Liver (tissue), 8 donors: ENCODE measurements at regions not wholly inside any gene's neighbourhood (a gene's known extent, or its start where the extent isn't known, plus 50 kb on each side); places are given as distances from the start of the nearest gene placed in this dataset.

Experiments
- DNase-seq: peaks from one replicate; pipeline ENCODE4 v3.0.0-alpha.2; 2017; ENCODE audit warnings: low spot score
- H3K27ac ChIP-seq, 2 donors: one replicate each; pipeline ENCODE4 v1.7.0; 2013; ENCODE audit warnings: inconsistent platforms in 2 of 2, low read length in 2 of 2, control low read depth in 1 of 2, low read depth in 1 of 2, mild to moderate bottlenecking in 1 of 2
- H3K27me3 ChIP-seq, 4 donors: one replicate each; pipeline versions ENCODE4 v1.6.1 to v1.7.0; 2013; ENCODE audit warnings: low read length in 3 of 4, inconsistent platforms in 1 of 4, mild to moderate bottlenecking in 1 of 4, moderate library complexity in 1 of 4; ENCODE audit not compliant: control insufficient read depth in 4 of 4, insufficient read depth in 4 of 4
- H3K36me3 ChIP-seq, 4 donors: one replicate each; pipeline versions ENCODE4 v1.6.1 to v1.7.0; 2013; ENCODE audit warnings: low read length in 3 of 4, mild to moderate bottlenecking in 3 of 4, low read depth in 1 of 4, moderate library complexity in 1 of 4; ENCODE audit not compliant: control insufficient read depth in 4 of 4, insufficient read depth in 3 of 4
- H3K4me1 ChIP-seq, 4 donors: one replicate each; pipeline versions ENCODE4 v1.6.1 to v1.7.0; 2013; ENCODE audit warnings: low read length in 3 of 4, mild to moderate bottlenecking in 3 of 4, moderate library complexity in 1 of 4; ENCODE audit not compliant: control insufficient read depth in 4 of 4, insufficient read depth in 4 of 4
- H3K4me3 ChIP-seq, 3 donors: one replicate each; pipeline versions ENCODE4 v1.6.1 to v1.7.0; 2013; ENCODE audit warnings: low read length in 3 of 3, control low read depth in 1 of 3, low read depth in 1 of 3, mild to moderate bottlenecking in 1 of 3
- H3K9ac ChIP-seq, 2 donors: one replicate each; pipeline ENCODE4 v1.7.0; 2013; ENCODE audit warnings: low read length in 2 of 2, mild to moderate bottlenecking in 2 of 2, moderate library complexity in 2 of 2, control low read depth in 1 of 2, low read depth in 1 of 2
- H3K9me3 ChIP-seq, 4 donors: one replicate each; pipeline versions ENCODE4 v1.6.1 to v1.7.0; 2013; ENCODE audit warnings: low read length in 3 of 4; ENCODE audit not compliant: control insufficient read depth in 4 of 4
- EGR1 ChIP-seq, 2 donors: IDR thresholded peaks; 2 replicates each; pipeline ENCODE4 v1.6.1; 2016 to 2018; ENCODE audit warnings: antibody characterized with exemption in 2 of 2, low read depth in 2 of 2
- FOXA1 ChIP-seq: IDR thresholded peaks from 2 replicates; pipeline ENCODE4 v1.6.1; 2016; ENCODE audit warnings: antibody characterized with exemption
- FOXA2 ChIP-seq: IDR thresholded peaks from 2 replicates; pipeline ENCODE4 v1.6.1; 2016; ENCODE audit warnings: antibody characterized with exemption
- GABPA ChIP-seq, 2 donors: IDR thresholded peaks in 1 of 2; conservative IDR thresholded peaks in 1 of 2; 2 replicates each; pipeline ENCODE4 v1.6.1; 2016; ENCODE audit warnings: antibody characterized with exemption in 2 of 2, mild to moderate bottlenecking in 1 of 2, moderate library complexity in 1 of 2
- HNF4A ChIP-seq, 2 donors: conservative IDR thresholded peaks; 2 replicates each; pipeline ENCODE4 v1.6.1; 2016; ENCODE audit warnings: antibody characterized with exemption in 2 of 2, mild to moderate bottlenecking in 2 of 2
- HNF4G ChIP-seq: IDR thresholded peaks from 2 replicates; pipeline ENCODE4 v1.6.1; 2016; ENCODE audit warnings: antibody characterized with exemption
- JUND ChIP-seq, 2 donors: IDR thresholded peaks; 2 replicates each; pipeline ENCODE4 v1.6.1; 2016; ENCODE audit warnings: antibody characterized with exemption in 2 of 2
- NR2F2 ChIP-seq: IDR thresholded peaks from 2 replicates; pipeline ENCODE4 v1.6.1; 2016; ENCODE audit warnings: antibody characterized with exemption
- RAD21 ChIP-seq, 2 donors: IDR thresholded peaks; 2 replicates each; pipeline ENCODE4 v1.6.1; 2016; ENCODE audit warnings: antibody characterized with exemption in 2 of 2, mild to moderate bottlenecking in 2 of 2
- RXRA ChIP-seq, 2 donors: IDR thresholded peaks; 2 replicates each; pipeline ENCODE4 v1.6.1; 2017 to 2018; ENCODE audit warnings: antibody characterized with exemption in 2 of 2, mild to moderate bottlenecking in 1 of 2
- SP1 ChIP-seq: IDR thresholded peaks from 2 replicates; pipeline ENCODE4 v1.6.1; 2018; ENCODE audit warnings: antibody characterized with exemption, mild to moderate bottlenecking
- TAF1 ChIP-seq: conservative IDR thresholded peaks from 2 replicates; pipeline ENCODE4 v1.6.1; 2016; ENCODE audit warnings: antibody characterized with exemption, mild to moderate bottlenecking
- YY1 ChIP-seq: IDR thresholded peaks from 2 replicates; pipeline ENCODE4 v1.6.1; 2016; ENCODE audit warnings: antibody characterized with exemption, mild to moderate bottlenecking
- WGBS: extraction: QIAGEN DNeasy Blood & Tissue Kit; methylation state at CpG from one replicate; pipeline ENCODE4 v1.1.7; 2013; 5-methylcytosine and 5-hydroxymethylcytosine counted together
- TF ChIP-seq, protein P1 (sequence below): fragments of 150-350 bp; IDR thresholded peaks from 2 replicates; pipeline ENCODE4 v1.5.1; 2017; ENCODE audit warnings: improper control_type of control experiment, low read depth, low read length; ENCODE audit not compliant: missing input control
- TF ChIP-seq, protein P2 (sequence below): IDR thresholded peaks from 2 replicates; pipeline ENCODE4 v1.6.1; 2016; ENCODE audit warnings: antibody characterized with exemption
- TF ChIP-seq, protein P3 (sequence below): IDR thresholded peaks from 2 replicates; pipeline ENCODE4 v1.6.1; 2016; ENCODE audit warnings: antibody characterized with exemption
- TF ChIP-seq, protein P4 (sequence below): IDR thresholded peaks from 2 replicates; pipeline ENCODE4 v1.6.1; 2016; ENCODE audit warnings: antibody characterized with exemption
- TF ChIP-seq, protein P5 (sequence below): IDR thresholded peaks from 2 replicates; pipeline ENCODE4 v1.6.1; 2016; ENCODE audit warnings: antibody characterized with exemption, mild to moderate bottlenecking
- donor health status: healthy.
- donor health status: healthy.
- donor health status: healthy.
- donor health status: healthy.
- donor health status: healthy.

DNA sequence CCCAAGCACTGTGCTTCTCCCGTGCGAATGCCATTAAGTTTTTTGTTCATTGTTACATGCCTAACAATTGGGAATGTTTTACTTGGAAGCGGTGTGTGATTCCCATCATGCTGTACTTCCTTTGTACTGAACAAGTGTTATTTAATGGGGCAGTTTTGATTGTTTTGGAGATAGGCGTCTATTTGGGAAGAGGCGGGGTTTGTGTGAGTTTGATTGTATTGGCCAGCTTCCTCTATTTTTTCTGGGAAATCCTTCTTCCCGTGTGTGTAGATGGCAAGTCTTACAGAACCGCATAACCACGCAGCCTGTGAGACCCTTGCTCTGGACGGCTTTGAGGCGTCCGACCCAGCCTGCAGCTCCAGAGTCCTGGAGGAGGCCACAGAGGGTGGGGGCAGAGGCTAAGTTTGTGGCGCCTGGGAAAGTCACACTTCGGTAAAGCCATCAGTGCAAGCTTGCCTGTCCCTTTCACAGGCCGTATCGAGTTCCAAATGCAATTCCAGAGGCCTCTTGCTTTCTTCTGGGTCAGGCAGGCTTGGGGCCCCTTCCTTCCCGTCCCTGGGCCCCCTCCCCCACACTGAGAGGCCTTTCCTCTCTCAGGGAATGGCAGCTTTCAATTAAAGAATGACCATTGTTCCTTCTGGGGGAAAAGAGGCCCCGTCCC is 210.3 kb downstream of the TOMM20 start:
- Histone ChIP-seq H3K9me3 (no peaks in the 10 kb centered on the region), H3K27me3 (no peaks in the 10 kb centered on the region), H3K27ac (peak overlapping the region; percentile 77 to 83), H3K4me3 (no peak overlapping the region), H3K36me3 (no peaks in the 10 kb centered on the region), H3K4me1 (peaks cover 15 to 29% (median 25%) of the 10 kb centered on the region in 4 donors), H3K9ac (peak overlapping the region in 1 of 2 donors; percentile 57)
- peak in 1 of 2 donors; percentile 57 for TF ChIP-seq JUND (IDR thresholded peaks at IDR 0.05)
- TF ChIP-seq TAF1: peak; percentile 54
- peak; percentile 49 to 70 for TF ChIP-seq RAD21 (IDR thresholded peaks at IDR 0.05)
- TF ChIP-seq FOXA2: peak; percentile 54
- TF ChIP-seq EGR1 (IDR thresholded peaks at IDR 0.05; ENCODE audit: low read depth in 2 of 2): peak in 1 of 2 donors; percentile 69
- TF ChIP-seq SP1: peak; percentile 82
- peak; percentile 52 for TF ChIP-seq FOXA1
- peak; percentile 71 to 80 for TF ChIP-seq RXRA (IDR thresholded peaks at IDR 0.05)
- peak; percentile 47 for TF ChIP-seq NR2F2
- TF ChIP-seq, protein P1, sequence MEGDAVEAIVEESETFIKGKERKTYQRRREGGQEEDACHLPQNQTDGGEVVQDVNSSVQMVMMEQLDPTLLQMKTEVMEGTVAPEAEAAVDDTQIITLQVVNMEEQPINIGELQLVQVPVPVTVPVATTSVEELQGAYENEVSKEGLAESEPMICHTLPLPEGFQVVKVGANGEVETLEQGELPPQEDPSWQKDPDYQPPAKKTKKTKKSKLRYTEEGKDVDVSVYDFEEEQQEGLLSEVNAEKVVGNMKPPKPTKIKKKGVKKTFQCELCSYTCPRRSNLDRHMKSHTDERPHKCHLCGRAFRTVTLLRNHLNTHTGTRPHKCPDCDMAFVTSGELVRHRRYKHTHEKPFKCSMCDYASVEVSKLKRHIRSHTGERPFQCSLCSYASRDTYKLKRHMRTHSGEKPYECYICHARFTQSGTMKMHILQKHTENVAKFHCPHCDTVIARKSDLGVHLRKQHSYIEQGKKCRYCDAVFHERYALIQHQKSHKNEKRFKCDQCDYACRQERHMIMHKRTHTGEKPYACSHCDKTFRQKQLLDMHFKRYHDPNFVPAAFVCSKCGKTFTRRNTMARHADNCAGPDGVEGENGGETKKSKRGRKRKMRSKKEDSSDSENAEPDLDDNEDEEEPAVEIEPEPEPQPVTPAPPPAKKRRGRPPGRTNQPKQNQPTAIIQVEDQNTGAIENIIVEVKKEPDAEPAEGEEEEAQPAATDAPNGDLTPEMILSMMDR: no peak
- TF ChIP-seq, protein P2, sequence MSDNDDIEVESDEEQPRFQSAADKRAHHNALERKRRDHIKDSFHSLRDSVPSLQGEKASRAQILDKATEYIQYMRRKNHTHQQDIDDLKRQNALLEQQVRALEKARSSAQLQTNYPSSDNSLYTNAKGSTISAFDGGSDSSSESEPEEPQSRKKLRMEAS: peak; percentile 93
- TF ChIP-seq, protein P3, sequence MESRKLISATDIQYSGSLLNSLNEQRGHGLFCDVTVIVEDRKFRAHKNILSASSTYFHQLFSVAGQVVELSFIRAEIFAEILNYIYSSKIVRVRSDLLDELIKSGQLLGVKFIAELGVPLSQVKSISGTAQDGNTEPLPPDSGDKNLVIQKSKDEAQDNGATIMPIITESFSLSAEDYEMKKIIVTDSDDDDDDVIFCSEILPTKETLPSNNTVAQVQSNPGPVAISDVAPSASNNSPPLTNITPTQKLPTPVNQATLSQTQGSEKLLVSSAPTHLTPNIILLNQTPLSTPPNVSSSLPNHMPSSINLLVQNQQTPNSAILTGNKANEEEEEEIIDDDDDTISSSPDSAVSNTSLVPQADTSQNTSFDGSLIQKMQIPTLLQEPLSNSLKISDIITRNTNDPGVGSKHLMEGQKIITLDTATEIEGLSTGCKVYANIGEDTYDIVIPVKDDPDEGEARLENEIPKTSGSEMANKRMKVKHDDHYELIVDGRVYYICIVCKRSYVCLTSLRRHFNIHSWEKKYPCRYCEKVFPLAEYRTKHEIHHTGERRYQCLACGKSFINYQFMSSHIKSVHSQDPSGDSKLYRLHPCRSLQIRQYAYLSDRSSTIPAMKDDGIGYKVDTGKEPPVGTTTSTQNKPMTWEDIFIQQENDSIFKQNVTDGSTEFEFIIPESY: peak; percentile 63
- TF ChIP-seq, protein P4, sequence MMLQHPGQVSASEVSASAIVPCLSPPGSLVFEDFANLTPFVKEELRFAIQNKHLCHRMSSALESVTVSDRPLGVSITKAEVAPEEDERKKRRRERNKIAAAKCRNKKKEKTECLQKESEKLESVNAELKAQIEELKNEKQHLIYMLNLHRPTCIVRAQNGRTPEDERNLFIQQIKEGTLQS: no peak
- TF ChIP-seq, protein P5, sequence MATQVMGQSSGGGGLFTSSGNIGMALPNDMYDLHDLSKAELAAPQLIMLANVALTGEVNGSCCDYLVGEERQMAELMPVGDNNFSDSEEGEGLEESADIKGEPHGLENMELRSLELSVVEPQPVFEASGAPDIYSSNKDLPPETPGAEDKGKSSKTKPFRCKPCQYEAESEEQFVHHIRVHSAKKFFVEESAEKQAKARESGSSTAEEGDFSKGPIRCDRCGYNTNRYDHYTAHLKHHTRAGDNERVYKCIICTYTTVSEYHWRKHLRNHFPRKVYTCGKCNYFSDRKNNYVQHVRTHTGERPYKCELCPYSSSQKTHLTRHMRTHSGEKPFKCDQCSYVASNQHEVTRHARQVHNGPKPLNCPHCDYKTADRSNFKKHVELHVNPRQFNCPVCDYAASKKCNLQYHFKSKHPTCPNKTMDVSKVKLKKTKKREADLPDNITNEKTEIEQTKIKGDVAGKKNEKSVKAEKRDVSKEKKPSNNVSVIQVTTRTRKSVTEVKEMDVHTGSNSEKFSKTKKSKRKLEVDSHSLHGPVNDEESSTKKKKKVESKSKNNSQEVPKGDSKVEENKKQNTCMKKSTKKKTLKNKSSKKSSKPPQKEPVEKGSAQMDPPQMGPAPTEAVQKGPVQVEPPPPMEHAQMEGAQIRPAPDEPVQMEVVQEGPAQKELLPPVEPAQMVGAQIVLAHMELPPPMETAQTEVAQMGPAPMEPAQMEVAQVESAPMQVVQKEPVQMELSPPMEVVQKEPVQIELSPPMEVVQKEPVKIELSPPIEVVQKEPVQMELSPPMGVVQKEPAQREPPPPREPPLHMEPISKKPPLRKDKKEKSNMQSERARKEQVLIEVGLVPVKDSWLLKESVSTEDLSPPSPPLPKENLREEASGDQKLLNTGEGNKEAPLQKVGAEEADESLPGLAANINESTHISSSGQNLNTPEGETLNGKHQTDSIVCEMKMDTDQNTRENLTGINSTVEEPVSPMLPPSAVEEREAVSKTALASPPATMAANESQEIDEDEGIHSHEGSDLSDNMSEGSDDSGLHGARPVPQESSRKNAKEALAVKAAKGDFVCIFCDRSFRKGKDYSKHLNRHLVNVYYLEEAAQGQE: peak; percentile 52
- TF ChIP-seq YY1: peak; percentile 78
- peak in 1 of 2 donors; percentile 38 for TF ChIP-seq GABPA (IDR thresholded peaks at IDR 0.05 in 1 of 2, conservative IDR thresholded peaks at IDR 0.05 in 1 of 2)
- no peak for TF ChIP-seq HNF4G
- TF ChIP-seq HNF4A (conservative IDR thresholded peaks at IDR 0.05): peak; percentile 32 to 72
- no peak for DNase-seq
- WGBS: 14% methylated on average over 17 of the region's 17 CpGs
